NT2/D1 (cell line): ENCODE measurements at regions not wholly inside any gene's neighbourhood (a gene's known extent, or its start where the extent isn't known, plus 50 kb on each side); places are given as distances from the start of the nearest gene placed in this dataset.

Experiments
- SUZ12 ChIP-seq: IDR thresholded peaks from 2 replicates; pipeline ENCODE4 v1.6.1; 2011; ENCODE audit not compliant: insufficient read length, insufficient read depth; ENCODE audit errors: extremely low read depth
- YY1 ChIP-seq: IDR thresholded peaks from 2 replicates; pipeline ENCODE4 v1.6.1; 2011; ENCODE audit not compliant: insufficient read length, insufficient read depth
- ZNF274 ChIP-seq: IDR thresholded peaks from 2 replicates; pipeline ENCODE4 v1.6.1; 2011; ENCODE audit warnings: mild to moderate bottlenecking, low read depth, low read length

DNA sequence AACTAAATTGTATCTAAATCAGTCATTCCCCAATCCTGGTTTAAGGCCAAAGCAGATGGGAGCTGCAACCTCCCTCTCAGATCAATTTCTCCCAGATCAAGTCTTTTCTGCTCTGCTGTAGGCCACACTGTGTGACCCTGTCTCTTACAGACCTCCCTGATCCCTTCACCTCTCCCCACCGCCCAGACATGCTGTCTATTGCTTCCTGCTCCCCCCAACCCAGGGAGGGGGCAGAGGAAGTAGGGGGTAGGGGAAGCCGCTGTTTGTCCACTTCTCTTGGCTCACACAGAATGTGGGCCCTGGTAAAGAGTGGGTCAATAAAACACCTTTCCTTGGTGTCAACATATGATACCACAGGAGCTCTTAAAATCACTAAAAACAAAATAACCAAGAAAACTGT, 226.3 kb downstream of the ENC1 start:
- TF ChIP-seq ZNF274 (no peak), YY1 (no peak), SUZ12 (no peak)
